Thoracic aorta (tissue), 2 donors: ENCODE measurements at regions not wholly inside any gene's neighbourhood (a gene's known extent, or its start where the extent isn't known, plus 50 kb on each side); places are given as distances from the start of the nearest gene placed in this dataset.

Source experiments
- ATAC-seq: fragments of 150-250 bp; one replicate; pipeline ENCODE4 v1.8.0; 2017; ENCODE audit warnings: low read depth; ENCODE audit not compliant: insufficient number of reproducible peaks, low FRiP score
- DNase-seq: peaks from one replicate; pipeline ENCODE4 v3.0.0-alpha.2; 2020; ENCODE audit warnings: low spot score
- H3K27ac ChIP-seq, 2 donors: fragments of 200-600 bp; sonication (generic); 1 replicate in 1 of 2; 2 replicates in 1 of 2; pipeline ENCODE4 v1.5.1; 2016; ENCODE audit warnings: mild to moderate bottlenecking in 2 of 2, moderate library complexity in 2 of 2
- H3K27me3 ChIP-seq: fragments of 200-600 bp; sonication (generic); replicated peaks from 2 replicates; pipeline ENCODE4 v1.6.0; 2016; ENCODE audit warnings: mild to moderate bottlenecking; ENCODE audit not compliant: insufficient read depth
- H3K36me3 ChIP-seq: fragments of 200-600 bp; sonication (generic); one replicate; pipeline ENCODE4 v1.5.1; 2016
- H3K4me1 ChIP-seq, 2 donors: fragments of 200-600 bp; sonication (generic); 1 replicate in 1 of 2; 2 replicates in 1 of 2; pipeline versions ENCODE4 v1.5.1 to v1.6.0; 2016; ENCODE audit warnings: low read depth in 2 of 2, mild to moderate bottlenecking in 1 of 2; ENCODE audit not compliant: control insufficient read depth in 1 of 2
- H3K4me3 ChIP-seq: fragments of 200-600 bp; sonication (generic); 2 replicates; pipeline ENCODE4 v1.5.1; 2016; ENCODE audit warnings: mild to moderate bottlenecking
- H3K9me3 ChIP-seq: fragments of 200-600 bp; sonication (generic); 2 replicates; pipeline ENCODE4 v1.5.1; 2016
- TF ChIP-seq, protein P1 (sequence below): fragments of 200-600 bp; sonication (generic); IDR thresholded peaks from one replicate; pipeline ENCODE4 v1.5.1; 2019; ENCODE audit warnings: antibody characterized with exemption

DNA sequence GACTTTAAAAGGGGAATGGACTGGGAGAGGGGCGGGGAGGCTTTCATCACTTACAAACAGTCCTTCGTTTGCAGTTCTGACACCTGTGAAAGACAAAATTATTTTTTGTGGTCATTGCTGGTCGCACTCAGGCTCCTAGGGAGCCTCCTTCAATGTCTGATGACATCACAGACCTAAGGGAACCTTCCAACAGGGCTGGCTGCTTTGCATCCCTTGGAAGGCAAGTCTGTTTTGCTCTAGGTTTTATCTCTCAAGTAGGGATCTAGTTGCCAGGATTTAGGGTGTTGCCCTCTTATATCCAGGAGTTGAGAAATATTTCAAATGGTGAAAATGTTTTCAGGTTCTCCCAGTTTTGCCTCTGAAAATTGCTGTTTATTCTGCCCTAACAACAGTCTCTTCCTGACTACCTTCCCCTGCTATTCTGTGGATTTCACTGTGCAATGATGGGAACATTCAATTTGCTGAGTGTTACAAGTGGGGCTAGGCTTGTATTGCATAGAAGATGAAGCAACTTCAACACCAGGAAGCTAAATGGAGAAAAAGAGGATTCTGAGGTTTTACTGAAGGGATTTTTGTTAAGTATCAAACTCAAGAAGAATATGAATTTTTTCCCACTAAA is 75.9 kb upstream of the ARRDC4 start:
- H3K4me1 ChIP-seq = no peaks in the 10 kb centered on the region
- no peaks in the 10 kb centered on the region for H3K27me3 ChIP-seq
- no peak for ATAC-seq
- no peaks in the 10 kb centered on the region for H3K36me3 ChIP-seq
- no peaks in the 10 kb centered on the region for H3K9me3 ChIP-seq
- no peak overlapping the region for H3K4me3 ChIP-seq
- TF ChIP-seq, protein P1, sequence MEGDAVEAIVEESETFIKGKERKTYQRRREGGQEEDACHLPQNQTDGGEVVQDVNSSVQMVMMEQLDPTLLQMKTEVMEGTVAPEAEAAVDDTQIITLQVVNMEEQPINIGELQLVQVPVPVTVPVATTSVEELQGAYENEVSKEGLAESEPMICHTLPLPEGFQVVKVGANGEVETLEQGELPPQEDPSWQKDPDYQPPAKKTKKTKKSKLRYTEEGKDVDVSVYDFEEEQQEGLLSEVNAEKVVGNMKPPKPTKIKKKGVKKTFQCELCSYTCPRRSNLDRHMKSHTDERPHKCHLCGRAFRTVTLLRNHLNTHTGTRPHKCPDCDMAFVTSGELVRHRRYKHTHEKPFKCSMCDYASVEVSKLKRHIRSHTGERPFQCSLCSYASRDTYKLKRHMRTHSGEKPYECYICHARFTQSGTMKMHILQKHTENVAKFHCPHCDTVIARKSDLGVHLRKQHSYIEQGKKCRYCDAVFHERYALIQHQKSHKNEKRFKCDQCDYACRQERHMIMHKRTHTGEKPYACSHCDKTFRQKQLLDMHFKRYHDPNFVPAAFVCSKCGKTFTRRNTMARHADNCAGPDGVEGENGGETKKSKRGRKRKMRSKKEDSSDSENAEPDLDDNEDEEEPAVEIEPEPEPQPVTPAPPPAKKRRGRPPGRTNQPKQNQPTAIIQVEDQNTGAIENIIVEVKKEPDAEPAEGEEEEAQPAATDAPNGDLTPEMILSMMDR = no peak
- DNase-seq = no peak
- no peak overlapping the region for H3K27ac ChIP-seq

DNA sequence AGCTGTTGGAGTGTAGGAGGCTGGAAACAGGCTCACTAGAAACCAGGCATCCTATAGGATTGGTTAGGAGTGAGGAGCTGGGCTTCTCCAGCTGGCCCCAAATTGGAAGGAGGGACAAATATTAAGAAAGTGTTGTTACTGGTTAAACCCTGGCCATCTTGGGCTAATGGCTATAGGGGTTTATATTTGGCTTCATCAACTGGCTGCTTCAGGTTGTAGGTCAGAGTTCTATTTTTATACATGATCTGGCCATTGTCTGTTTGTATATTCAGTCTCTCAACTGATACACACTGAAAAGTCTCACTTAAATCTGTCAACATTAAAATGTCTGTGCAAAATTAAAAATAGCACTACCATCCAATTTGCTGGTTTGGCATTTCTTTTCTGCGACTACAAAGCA is 70.2 kb upstream of the ARRDC4 start:
- H3K36me3 ChIP-seq = no peaks in the 10 kb centered on the region
- TF ChIP-seq, protein P1 = no peak
- H3K4me3 ChIP-seq = no peak overlapping the region
- no peaks in the 10 kb centered on the region for H3K27me3 ChIP-seq
- no peaks in the 10 kb centered on the region for H3K4me1 ChIP-seq
- no peak overlapping the region for H3K27ac ChIP-seq
- no peaks in the 10 kb centered on the region for H3K9me3 ChIP-seq
- DNase-seq (no peak), ATAC-seq (no peak)

DNA sequence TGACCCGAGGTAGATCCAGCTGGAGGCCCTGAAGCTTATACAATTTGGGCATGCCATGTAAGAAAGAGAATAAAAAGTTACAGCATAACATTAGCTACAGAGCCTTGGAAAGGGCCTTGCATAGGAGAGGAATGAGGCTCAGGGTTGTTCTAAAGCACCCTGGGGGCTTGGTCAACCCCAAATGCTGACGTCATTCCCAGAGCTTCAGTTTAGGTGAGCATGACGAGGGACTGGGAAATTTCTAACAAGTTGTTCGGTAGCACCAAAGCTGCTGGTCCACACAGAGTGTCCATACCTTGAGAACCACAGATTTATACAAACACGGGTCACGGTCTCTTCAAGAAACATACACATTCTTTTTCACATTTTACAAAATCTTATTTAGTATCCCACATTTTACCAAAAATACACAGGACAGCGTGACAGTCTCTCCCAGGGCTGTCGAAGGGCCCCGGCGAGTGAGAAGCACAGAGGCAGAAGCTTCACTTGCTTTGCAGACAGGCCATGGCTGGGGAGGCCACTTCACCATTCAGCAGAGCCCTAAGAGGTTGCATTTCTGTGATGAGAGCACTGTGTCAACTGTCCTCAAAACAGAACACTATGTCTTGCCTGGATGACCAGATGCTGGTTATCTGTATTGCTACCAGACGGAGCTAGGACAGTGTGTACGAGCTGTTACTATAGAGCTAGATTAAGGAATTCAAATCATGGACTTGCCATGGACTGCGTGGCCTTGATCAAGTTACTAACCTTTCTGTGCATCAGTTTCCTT is 68.2 kb upstream of the ARRDC4 start:
- Histone ChIP-seq H3K4me3 (no peak overlapping the region), H3K36me3 (no peaks in the 10 kb centered on the region), H3K4me1 (no peaks in the 10 kb centered on the region), H3K27me3 (no peaks in the 10 kb centered on the region), H3K27ac (no peak overlapping the region), H3K9me3 (no peaks in the 10 kb centered on the region)
- DNase-seq = no peak
- no peak for ATAC-seq
- TF ChIP-seq, protein P1 = no peak

DNA sequence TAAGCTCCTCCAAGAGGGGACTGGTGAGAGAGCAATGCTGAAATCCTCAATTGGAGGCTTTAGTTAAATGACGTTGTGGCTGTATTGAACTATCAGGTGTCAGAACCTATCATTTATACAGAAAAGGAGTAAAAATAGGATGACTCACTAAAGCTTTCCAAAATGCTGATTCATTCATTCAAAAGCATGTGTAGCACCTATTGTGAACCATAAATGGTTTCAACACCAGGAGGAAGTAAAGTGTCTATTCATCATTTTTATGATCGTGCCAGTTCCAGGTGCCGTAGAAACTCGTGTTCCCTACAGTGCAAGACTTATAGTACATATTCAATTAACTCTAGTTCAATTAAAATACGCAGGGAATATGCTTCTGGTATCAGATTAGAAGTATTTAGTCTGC is 66.5 kb upstream of the ARRDC4 start:
- H3K36me3 ChIP-seq = no peaks in the 10 kb centered on the region
- no peaks in the 10 kb centered on the region for H3K4me1 ChIP-seq
- H3K9me3 ChIP-seq = no peaks in the 10 kb centered on the region
- no peaks in the 10 kb centered on the region for H3K27me3 ChIP-seq
- H3K27ac ChIP-seq = no peak overlapping the region
- no peak overlapping the region for H3K4me3 ChIP-seq
- TF ChIP-seq, protein P1 = no peak
- no peak for DNase-seq
- no peak for ATAC-seq

DNA sequence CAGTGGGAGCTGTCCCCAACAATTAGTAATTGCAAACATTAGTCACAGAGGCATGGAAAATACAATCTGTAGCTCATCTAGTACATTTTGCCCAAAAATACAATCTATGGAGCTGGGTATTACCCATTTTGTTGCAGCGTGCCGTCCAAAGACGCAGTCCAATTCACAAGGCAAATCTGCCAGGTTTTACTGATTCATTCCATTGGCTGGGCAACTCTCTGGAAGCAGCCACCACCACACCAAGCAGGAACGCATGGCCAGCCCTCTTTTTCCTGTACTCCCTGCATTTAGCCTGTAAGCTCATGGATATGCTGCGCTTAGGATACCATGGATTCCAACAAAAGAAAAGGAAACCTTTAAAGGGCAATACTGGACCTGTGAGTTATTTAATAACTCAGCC is 60.5 kb upstream of the ARRDC4 start:
- no peak for ATAC-seq
- no peaks in the 10 kb centered on the region for H3K36me3 ChIP-seq
- no peak for DNase-seq
- no peak overlapping the region for H3K4me3 ChIP-seq
- TF ChIP-seq, protein P1 = no peak
- H3K27me3 ChIP-seq = no peaks in the 10 kb centered on the region
- H3K27ac ChIP-seq = no peak overlapping the region
- H3K9me3 ChIP-seq = no peaks in the 10 kb centered on the region
- peaks cover 0 to 4% of the 10 kb centered on the region in 2 donors for H3K4me1 ChIP-seq
